ENCODE measurements at regions not wholly inside any gene's neighbourhood (a gene's known extent, or its start where the extent isn't known, plus 50 kb on each side); places are given as distances from the start of the nearest gene placed in this dataset.

DNA sequence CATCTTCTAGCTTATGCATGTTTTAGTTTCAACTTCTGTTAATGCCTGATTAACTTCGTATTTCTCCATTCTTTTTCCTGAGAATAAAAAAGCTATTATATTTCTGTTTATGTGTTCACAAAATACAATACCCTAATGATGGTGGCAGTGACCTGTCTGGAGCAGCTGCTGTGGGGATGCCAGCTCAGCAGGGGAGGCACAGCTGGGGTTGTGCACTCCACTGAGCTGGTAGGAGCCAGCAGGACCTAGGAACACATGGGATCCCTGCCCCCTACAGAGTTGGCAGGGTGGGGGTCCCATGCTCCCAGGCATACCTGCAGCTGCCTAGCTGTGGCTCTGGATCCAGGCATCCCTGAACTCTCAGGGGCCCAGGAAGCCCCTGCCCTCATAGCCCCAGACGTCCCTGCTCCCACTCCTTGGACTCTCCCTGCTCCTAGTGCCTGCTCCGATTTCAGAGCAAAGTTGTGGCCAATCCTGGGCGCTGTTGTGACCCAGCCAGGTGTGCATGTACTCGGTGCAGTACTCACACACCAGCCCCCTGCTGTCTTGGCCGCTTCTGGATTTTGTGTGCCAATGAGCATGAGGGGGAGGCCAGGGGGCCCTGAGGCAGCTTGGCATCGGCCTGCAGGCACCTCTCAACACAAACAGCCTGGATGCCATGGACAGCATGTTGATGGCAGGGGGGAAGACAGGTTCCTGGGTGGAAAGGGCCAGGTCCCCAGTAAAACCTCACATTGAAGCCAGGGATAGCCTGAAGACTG, 546.0 kb downstream of the ZNF804A start:
- in situ Hi-C loops (cut with HindIII; ENCODE audit: low sequenced_read_pairs): no loop called here
- no peak for DNase-seq (ENCODE audit: low spot score)

DNA sequence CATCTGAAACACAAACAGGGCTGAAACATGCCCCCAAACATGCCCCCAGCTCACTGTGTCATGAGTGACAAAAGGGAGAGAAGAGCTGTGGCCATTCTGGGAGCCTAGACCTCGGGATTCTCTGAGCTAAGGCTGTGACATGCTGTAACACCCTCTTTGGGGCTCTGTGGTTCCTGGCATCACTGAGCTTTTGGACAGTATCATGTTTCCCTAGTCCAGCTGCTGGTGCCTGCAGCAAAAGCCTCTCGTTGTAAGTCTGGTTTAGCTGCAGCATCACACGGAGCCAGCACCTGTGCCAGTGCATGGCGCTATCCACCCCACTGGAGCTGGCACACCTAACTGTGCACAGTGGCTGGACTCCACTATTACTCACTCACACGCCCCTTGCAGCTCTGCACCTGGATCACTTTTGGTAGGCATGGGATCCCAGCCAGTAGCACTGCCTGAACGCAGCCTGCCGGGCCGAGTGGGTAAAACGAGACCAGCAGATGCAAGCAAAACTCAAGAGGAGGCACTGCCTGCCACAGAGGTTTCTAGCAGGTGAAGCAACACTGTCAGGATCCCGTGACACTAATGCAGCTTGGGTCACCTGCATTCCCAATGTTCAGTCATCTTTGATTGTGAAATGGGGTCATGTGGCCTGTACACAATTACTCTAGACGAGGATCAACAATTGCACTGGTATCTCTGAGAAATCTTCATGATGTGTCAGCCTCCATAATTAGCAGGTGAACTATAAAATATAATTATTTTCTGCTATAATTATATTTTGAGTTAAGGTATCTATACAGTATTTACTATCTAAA, 547.2 kb downstream of the ZNF804A start:
- no peak for DNase-seq (ENCODE audit: low spot score)
- in situ Hi-C loops (cut with HindIII; ENCODE audit: low sequenced_read_pairs): no loop called here

DNA sequence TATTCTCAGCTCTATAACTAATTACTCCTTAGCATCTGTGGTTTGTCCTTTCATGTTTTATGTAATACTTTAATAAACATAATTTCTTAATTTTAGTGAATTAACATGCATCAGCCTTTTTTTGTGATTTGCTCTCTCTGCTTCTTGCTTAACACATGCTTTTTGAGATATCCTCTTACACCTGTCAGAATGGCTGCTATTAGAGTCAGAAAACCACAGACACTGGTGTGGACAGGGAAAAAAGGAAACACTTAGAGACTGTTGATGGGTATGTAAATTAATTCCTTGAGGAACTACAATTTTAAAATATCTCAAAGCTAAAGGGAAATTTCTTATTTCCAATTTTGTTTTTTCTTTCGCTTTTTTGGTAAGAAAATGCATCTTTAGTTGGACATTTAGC, 549.0 kb downstream of the ZNF804A start:
- peak; percentile 23 for DNase-seq (ENCODE audit: low spot score)
- in situ Hi-C loops (cut with HindIII; ENCODE audit: low sequenced_read_pairs): no loop called here

DNA sequence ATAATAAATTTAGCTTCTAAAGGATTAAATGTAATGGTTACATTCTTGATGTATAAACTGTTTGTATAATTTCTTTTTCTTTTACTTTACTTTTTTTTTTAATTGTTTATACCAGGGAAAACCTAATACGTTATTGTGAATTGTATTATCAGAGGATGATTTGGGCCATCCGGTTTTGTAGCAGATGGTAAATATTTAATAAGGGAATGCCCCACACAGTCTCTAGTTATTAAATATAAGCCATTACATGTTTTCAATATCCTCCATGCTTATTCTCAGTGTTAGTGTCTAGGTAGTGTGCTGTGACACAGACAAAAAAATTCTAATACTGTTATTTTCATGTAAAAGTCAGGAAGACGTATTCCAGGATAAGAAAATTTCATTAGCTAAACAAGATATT, 553.9 kb downstream of the ZNF804A start:
- DNase-seq (ENCODE audit: low spot score): no peak
- in situ Hi-C loops (cut with HindIII; ENCODE audit: low sequenced_read_pairs): no loop called here

DNA sequence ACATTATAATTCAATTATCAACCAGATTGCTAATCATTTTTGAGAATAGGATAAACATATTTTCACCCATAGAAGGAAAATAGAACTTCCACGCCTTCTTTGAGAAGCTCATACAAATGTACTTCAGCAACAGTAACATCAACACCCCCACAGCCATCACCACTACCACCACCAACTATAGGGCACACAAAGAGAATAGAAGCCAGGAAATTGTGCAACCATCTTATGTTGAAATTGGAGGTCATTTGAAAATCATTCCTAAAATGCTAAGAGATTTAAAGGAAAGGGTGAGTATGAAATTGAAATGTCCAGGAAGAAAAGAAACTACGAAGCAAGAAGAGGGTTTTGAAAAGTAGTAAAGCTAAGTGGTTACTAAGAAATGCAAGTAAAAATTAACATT, 563.4 kb downstream of the ZNF804A start:
- no peak for DNase-seq (ENCODE audit: low spot score)
- in situ Hi-C loops (cut with HindIII; ENCODE audit: low sequenced_read_pairs): no loop called here

DNA sequence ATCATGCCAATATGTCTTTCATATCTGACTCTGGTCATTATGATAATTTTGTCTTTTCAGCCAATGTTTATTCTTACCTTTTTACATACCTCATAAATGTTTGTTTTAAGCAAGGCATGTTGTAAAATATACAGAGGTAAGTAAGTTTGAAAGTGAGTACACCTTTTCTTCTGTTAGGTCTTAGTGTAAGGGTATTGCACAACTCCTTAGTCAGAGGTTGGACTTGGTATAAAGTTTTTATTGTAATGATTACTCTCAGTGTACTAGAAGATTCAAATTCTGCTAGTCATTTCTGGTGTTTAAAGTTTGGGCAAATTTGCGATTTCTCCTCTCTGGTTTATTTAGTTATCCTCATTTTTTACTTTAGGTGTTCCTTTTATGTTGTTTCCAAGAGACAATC, 564.3 kb upstream of the FSIP2 start:
- in situ Hi-C loops (cut with HindIII; ENCODE audit: low sequenced_read_pairs): no loop called here
- DNase-seq (ENCODE audit: low spot score): no peak

DNA sequence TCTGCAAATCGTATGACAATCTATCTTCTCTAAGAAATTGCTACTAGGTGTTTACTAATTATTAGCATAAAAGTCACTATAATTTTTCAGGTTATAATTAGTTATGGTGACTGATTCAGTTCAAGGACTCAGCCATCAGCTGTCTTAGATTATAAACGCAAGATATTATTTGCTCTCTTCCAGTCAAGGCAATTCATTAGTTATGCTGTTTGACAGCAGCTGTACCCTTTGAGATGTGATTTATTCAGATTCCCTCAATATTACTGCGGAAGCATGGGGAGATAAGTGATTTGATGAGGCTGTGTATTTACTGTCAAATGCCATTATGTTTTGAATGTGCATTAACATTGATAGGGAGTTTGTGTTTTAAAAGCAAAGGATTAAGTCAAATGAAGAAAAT, 558.9 kb upstream of the FSIP2 start:
- no peak for DNase-seq (ENCODE audit: low spot score)
- in situ Hi-C loops (cut with HindIII; ENCODE audit: low sequenced_read_pairs): no loop called here

DNA sequence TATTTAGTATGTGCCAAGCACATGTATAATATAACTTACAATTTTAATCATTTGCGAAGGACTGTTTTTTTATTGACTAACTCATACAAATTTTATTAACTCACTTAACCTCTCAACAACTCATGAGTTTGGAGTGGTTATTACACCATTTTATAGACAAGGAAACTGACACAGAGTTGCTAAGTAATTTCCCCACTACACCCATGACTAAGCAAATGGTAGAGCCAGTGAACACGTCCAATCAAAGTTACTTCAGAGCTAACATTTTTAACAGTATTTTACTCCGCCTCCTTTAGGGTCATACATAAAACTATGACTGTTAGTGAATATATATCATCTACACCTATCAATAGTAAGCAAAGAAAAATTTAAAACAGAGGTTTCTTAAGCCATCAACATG, 556.7 kb upstream of the FSIP2 start:
- in situ Hi-C loops (cut with HindIII; ENCODE audit: low sequenced_read_pairs): no loop called here

DNA sequence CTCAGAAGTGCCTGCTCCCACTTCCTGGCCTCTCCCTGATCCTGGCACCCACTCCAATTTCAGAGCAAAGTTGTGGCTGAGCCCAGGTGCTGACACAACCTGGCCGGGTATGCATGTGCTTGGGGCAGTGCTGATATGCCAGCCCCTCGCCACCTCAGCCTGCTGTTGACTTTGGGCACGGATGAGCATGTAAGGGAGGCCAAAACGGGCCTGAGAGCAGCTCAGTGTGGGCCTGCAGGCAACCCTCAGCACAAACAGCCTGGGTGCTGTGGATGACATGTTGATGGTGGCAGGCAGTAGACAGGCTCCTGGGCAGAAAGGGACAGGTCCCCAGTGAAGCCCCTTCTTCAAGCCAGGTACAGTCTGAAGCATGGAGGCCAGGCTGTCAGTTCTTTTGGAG, 553.6 kb upstream of the FSIP2 start:
- DNase-seq (ENCODE audit: low spot score): no peak
- in situ Hi-C loops (cut with HindIII; ENCODE audit: low sequenced_read_pairs): no loop called here

More for the DNA sequence above, 556.7 kb upstream of the FSIP2 start:
- DNase-seq (ENCODE audit: low spot score): no peak

DNA sequence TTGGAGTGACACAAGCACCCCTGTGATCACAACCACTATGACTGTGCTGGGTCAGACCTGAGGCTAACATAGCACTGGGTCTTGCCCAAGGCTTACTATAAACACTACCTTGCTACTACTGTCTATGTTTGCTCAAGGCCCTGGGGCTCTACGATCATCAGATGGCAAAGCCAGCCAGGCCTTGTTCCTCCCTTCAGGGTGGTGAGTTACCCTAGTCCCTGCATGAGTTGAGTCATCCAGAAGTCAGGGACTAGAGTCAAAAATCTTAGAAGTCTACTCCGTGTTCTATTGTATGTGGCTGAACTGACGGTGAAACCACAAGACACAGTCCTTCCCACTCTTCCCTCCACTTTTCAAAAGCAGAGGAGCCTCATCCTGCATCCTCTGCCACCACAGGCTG, 551.2 kb upstream of the FSIP2 start:
- in situ Hi-C loops (cut with HindIII; ENCODE audit: low sequenced_read_pairs): no loop called here
- no peak for DNase-seq (ENCODE audit: low spot score)

DNA sequence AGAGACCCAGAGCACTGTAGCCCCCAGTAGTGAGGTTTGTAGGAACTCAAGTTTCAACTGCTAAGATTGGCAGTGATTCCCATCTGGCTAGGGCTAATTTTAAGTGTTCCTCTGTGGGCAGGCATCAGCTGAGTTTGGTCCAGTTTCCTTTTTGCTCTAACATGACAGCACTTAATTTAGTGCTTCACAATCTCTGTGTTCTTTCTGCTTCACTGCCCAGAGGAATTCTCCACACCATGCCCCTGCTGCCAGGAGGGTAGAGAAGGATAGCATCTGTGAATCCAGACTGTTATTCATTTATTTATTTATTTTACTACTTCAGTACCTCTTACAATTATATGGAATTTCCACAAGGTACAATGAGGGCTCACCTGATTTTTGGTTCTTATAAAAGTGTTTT, 549.9 kb upstream of the FSIP2 start:
- peak; percentile 96 for DNase-seq (ENCODE audit: low spot score)
- in situ Hi-C loops (cut with HindIII; ENCODE audit: low sequenced_read_pairs): no loop called here

DNA sequence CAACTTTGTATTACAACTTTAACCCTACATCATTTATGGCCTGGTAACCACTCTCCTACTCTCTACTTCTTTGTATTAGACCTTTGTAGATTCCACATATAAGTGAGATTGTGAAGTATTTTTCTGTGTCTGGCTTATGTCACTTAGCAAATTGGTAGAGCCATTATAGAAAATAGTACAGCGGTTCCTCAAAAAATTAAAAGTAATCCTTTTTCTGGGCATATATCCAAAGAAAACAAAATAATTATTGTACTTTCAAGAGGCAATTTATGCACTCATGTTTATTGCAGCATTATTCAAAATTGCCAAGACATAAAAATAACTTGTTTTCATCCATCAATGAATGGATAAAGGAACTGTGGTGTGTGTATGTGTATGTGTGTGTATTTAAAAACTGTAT, 537.5 kb upstream of the FSIP2 start:
- no peak for DNase-seq (ENCODE audit: low spot score)
- in situ Hi-C loops (cut with HindIII; ENCODE audit: low sequenced_read_pairs): no loop called here

DNA sequence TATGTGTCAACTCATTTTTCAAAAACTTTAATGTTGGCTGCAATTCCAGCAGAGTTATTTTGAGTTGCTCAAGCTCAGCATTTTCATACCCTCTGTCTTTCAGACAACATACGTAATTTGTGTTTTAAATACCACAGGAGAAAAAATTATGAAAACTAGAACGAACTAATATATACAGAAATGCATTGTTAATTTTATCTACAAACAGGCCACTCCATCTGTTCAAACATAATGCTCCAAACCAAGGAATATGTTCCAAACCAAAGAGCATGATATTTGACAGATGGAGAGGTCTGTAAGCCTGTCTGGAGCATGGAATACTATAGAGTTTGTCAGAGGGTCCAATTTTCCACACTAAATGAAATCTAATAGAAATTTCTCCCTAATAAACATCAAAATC, 536.2 kb upstream of the FSIP2 start:
- in situ Hi-C loops (cut with HindIII; ENCODE audit: low sequenced_read_pairs): no loop called here
- peak; percentile 95 for DNase-seq (ENCODE audit: low spot score)

DNA sequence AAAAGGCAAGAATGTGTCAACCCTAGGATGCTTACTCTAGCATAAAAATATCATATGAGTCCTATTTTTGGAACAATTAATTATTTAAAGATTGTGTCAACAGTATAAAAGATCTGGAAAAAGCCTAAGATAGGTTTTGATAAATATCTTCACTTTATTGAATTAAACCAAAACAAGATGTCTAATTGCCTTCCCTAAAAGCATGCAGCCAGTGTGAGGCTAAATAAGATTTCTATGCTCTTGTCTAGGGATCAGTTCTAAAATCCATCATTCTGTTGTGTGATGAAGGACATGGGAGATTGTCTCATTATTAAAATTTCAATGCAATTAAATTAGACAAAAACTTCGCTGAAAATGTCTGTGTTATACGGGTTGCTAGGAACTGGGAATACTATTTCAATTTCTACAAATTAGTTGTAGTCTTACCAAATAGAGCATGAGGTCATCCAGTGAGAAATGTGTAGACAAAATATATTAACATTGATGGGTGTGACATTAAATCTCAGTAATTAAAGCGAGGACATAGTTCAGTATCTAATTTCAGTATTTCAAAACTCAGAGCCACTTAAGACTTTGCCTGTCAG, 535.6 kb upstream of the FSIP2 start:
- DNase-seq (ENCODE audit: low spot score): no peak
- in situ Hi-C loops (cut with HindIII; ENCODE audit: low sequenced_read_pairs): no loop called here

DNA sequence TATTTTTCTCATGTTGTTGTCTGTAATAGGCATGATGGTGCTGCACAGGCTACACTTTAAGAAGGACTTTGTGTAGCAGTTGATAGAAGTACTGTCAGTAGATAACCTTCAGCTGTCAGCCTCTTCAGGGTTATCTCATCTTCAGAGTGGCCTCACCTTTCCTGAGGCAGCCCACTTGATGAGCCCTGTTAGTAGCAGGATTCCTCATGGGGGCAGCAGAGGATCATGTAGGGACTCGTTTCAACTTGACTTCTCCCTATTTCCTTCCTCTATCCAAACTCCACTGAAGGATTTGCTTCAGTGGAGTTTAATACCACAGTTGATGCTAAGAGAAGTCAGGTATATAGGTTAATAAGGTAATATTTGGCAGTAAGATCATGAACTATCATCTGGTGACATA, 530.3 kb upstream of the FSIP2 start:
- no peak for DNase-seq (ENCODE audit: low spot score)

DNA sequence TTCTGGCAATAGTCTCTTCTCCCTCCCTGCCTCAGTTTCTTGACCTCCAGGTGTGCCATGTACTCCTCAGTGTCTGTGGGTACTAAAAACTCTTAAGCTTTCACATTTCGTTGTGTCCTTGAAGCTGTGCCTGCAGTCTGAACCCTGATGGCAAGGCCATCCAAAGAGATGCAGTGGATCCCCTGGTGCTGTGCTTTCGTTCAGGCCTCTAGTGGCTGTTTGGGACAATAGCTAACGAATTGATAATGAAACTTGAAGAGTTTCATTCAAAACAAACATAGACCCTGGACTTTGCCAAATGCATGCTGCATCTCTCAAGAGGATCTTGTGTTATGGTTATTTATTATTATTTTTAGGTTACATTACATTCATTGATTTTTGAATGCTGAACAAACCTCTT, 523.1 kb upstream of the FSIP2 start:
- in situ Hi-C loops (cut with HindIII; ENCODE audit: low sequenced_read_pairs): no loop called here
- no peak for DNase-seq (ENCODE audit: low spot score)

More for the DNA sequence above, 530.3 kb upstream of the FSIP2 start:
- in situ Hi-C loops (cut with HindIII; ENCODE audit: low sequenced_read_pairs): no loop called here

DNA sequence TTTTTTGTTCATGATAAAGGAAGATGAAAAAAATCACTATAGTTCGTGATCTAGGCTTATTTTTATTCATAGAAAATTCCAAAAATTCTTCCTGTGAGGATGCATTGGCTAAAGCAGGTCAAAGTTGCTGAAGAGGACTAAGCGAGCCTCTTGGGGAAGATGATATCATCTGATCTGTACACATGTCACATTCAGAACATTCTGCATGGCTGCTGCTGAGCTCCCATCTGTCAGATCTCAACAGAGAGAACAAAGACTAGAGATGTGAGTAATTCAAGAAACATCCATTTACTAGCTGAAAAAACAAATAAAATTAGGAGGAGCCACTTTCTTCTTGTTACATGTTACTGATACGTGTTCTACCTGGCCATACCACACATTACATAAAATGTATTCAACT, 518.6 kb upstream of the FSIP2 start:
- in situ Hi-C loops (cut with HindIII; ENCODE audit: low sequenced_read_pairs): no loop called here
- peak; percentile 99 for DNase-seq (ENCODE audit: low spot score)

DNA sequence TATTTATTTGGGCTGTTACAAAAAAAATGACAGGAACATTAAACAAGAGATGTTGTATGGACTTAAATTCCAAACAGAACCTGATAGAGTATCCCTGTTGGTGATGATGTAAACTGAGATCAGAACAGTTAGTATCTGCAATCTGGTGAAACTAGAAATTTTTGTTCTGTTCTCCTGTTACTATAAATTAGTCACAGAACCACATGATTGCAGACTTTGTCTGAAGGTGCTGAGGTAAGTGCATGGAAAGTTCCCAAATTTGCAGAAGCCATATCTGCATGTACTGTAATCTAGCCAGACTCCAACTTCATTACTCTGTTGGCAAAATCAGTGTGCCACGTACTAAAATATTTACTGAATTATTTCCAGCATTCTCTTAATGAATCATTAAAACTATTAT, 516.3 kb upstream of the FSIP2 start:
- in situ Hi-C loops (cut with HindIII; ENCODE audit: low sequenced_read_pairs): no loop called here
- DNase-seq (ENCODE audit: low spot score): peak; percentile 64

DNA sequence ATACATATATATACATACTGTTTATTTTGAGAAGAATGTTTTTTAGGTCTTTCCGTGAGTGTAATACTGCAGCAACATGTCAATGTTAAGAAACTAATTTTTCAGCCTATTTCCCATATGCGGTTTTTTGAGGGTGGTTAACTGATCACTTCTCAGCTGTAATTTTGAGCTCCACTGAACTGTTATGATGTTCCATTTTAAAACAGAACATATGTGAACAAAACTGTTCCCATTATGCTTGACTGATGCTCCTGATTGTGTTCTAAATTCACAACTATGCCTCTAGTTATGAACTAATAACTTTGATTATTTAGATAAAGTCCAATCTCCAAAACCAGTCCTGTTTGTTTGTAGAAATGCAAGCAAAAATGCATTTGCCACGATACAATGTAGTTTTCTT, 511.2 kb upstream of the FSIP2 start:
- peak; percentile 71 for DNase-seq (ENCODE audit: low spot score)
- in situ Hi-C loops (cut with HindIII; ENCODE audit: low sequenced_read_pairs): no loop called here

DNA sequence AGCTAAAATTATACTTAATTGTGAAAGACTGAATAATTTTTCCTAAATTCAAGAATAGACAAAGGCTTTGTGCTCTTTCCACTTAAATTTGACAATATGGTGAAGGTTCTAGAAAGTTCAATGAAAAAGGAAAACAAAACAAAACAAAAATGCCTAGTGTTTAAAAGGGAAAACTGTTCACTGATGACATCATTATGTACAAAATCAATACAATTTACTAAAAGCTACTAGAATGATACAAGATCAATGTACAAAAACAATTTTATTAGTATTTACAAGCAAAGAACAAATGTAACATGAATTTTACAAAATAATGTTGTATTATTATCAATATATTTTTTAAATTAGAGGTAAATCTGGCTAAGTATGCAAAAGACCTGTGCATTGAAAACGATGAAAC, 499.1 kb upstream of the FSIP2 start:
- in situ Hi-C loops (cut with HindIII; ENCODE audit: low sequenced_read_pairs): no loop called here
- DNase-seq (ENCODE audit: low spot score): no peak

Data from G401 (cell line).